Right lobe of liver (tissue), 6 donors: ENCODE measurements at regions not wholly inside any gene's neighbourhood (a gene's known extent, or its start where the extent isn't known, plus 50 kb on each side); places are given as distances from the start of the nearest gene placed in this dataset.

Source experiments
- ATAC-seq, 4 donors: fragments of 200-7000 bp; cut with Tn5 transposase; one replicate each; pipeline ENCODE4 v1.9.1; 2020; ENCODE audit warnings: mild to moderate bottlenecking in 4 of 4, moderate library complexity in 4 of 4
- DNase-seq, 3 donors: peaks; one replicate each; pipeline ENCODE4 v3.0.0-alpha.2; 2020
- H3K27ac ChIP-seq, 3 donors: fragments of 200-600 bp; one replicate each; pipeline ENCODE4 v1.8.0; 2022
- H3K27me3 ChIP-seq, 2 donors: fragments of 200-600 bp; one replicate each; pipeline ENCODE4 v1.8.0; 2022
- H3K36me3 ChIP-seq, 4 donors: fragments of 200-600 bp; sonication (generic) in 1 of 4; one replicate each; pipeline versions ENCODE4 v1.5.1 to v1.8.0; 2017 to 2022; ENCODE audit warnings: control low read depth in 1 of 4
- H3K4me1 ChIP-seq, 4 donors: fragments of 200-600 bp; sonication (generic) in 1 of 4; one replicate each; pipeline versions ENCODE4 v1.5.1 to v1.8.0; 2017 to 2022; ENCODE audit warnings: control low read depth in 1 of 4
- H3K4me3 ChIP-seq, 3 donors: fragments of 200-600 bp; one replicate each; pipeline ENCODE4 v1.8.0; 2022
- H3K9me3 ChIP-seq, 4 donors: fragments of 200-600 bp; sonication (generic) in 1 of 4; one replicate each; pipeline versions ENCODE4 v1.5.1 to v1.8.0; 2017 to 2022; ENCODE audit warnings: control low read depth in 1 of 4
- CTCF ChIP-seq, 4 donors: fragments of 200-600 bp in 3 of 4; fragments of 450-650 bp in 1 of 4; IDR thresholded peaks; one replicate each; pipeline versions ENCODE4 v1.5.1 to v1.8.0; 2016 to 2022; ENCODE audit warnings: antibody characterized with exemption in 4 of 4, mild to moderate bottlenecking in 2 of 4
- POLR2A ChIP-seq: fragments of 450-650 bp; IDR thresholded peaks from one replicate; pipeline ENCODE4 v1.6.1; 2017; ENCODE audit warnings: antibody characterized with exemption, mild to moderate bottlenecking
- WGBS: methylation state at CpG from one replicate; pipeline ENCODE4 v1.1.6; 2018; ENCODE audit warnings: low coverage, low lambda C conversion rate; ENCODE audit not compliant: insufficient coverage; ENCODE audit errors: missing lambda C conversion rate; 5-methylcytosine and 5-hydroxymethylcytosine counted together
- intact Hi-C, 2 donors: fragments of 100-400 bp; cut with DNase I; formaldehyde crosslinking; loops; one replicate each; pipeline versions ENCODE4 v1.11.2 to v1.14.1; 2022
- donor health status: DM: no; HTN: yes; CAD: no.
- donor health status: DM: no; HTN: no; CAD: no.
- donor health status: DM: no; HTN: no; CAD: no.
- donor health status: DM: no; HTN: yes; CAD: no.
- donor health status: DM: no; HTN: yes; CAD: no.

GRCh38 chr12:77767756-77768343 is 62.8 kb upstream of the NAV3 start:
- Histone ChIP-seq H3K27ac (no peak overlapping the region), H3K9me3 (no peaks in the 10 kb centered on the region), H3K4me3 (no peak overlapping the region), H3K27me3 (no peaks in the 10 kb centered on the region), H3K4me1 (no peaks in the 10 kb centered on the region), H3K36me3 (no peaks in the 10 kb centered on the region)
- ATAC-seq: no peak
- TF ChIP-seq POLR2A: no peak
- no peak for TF ChIP-seq CTCF (IDR thresholded peaks at IDR 0.05)
- intact Hi-C loops: no loop called here
- no peak for DNase-seq
- WGBS: no CpG with 5 or more reads among the region's 1 CpG

- WGBS: no CpG with 5 or more reads among the region's 4 CpGs
- no peaks in the 10 kb centered on the region for H3K36me3 ChIP-seq
- H3K27ac ChIP-seq: no peak overlapping the region
- H3K4me1 ChIP-seq: no peaks in the 10 kb centered on the region
- no peak for DNase-seq
- no peak overlapping the region for H3K4me3 ChIP-seq
- no peaks in the 10 kb centered on the region for H3K27me3 ChIP-seq
- ATAC-seq: peak in 1 of 4 donors; percentile 24
- intact Hi-C loops: no loop called here
- no peaks in the 10 kb centered on the region for H3K9me3 ChIP-seq
- TF ChIP-seq POLR2A (no peak), CTCF (IDR thresholded peaks at IDR 0.05) (no peak)
These were observed 63.4 kb upstream of the NAV3 start for GRCh38 chr12:77767335-77767734.

GRCh38 chr12:77766224-77766623 is 64.5 kb upstream of the NAV3 start:
- no peak overlapping the region for H3K4me3 ChIP-seq
- H3K4me1 ChIP-seq: no peaks in the 10 kb centered on the region
- no peaks in the 10 kb centered on the region for H3K27me3 ChIP-seq
- H3K27ac ChIP-seq: no peak overlapping the region
- intact Hi-C loops: no loop called here
- DNase-seq (no peak), ATAC-seq (no peak)
- no peaks in the 10 kb centered on the region for H3K9me3 ChIP-seq
- H3K36me3 ChIP-seq: no peaks in the 10 kb centered on the region
- no peak for TF ChIP-seq CTCF (IDR thresholded peaks at IDR 0.05)
- no peak for TF ChIP-seq POLR2A

GRCh38 chr12:77761286-77761685 is 69.4 kb upstream of the NAV3 start:
- Histone ChIP-seq H3K4me1 (no peaks in the 10 kb centered on the region), H3K27ac (no peak overlapping the region), H3K27me3 (no peaks in the 10 kb centered on the region), H3K36me3 (no peaks in the 10 kb centered on the region), H3K4me3 (no peak overlapping the region), H3K9me3 (no peaks in the 10 kb centered on the region)
- ATAC-seq (no peak), DNase-seq (no peak)
- 77% methylated on average over 2 of the region's 2 CpGs for WGBS
- intact Hi-C loops: no loop called here
- no peak for TF ChIP-seq CTCF (IDR thresholded peaks at IDR 0.05)
